HG03460 (cell line): ENCODE measurements at regions not wholly inside any gene's neighbourhood (a gene's known extent, or its start where the extent isn't known, plus 50 kb on each side); places are given as distances from the start of the nearest gene placed in this dataset.

Experiments used
- ATAC-seq: cut with Tn5 transposase; IDR thresholded peaks from one replicate; pipeline ENCODE4 v1.9.1; 2021; ENCODE audit not compliant: unreplicated experiment

DNA sequence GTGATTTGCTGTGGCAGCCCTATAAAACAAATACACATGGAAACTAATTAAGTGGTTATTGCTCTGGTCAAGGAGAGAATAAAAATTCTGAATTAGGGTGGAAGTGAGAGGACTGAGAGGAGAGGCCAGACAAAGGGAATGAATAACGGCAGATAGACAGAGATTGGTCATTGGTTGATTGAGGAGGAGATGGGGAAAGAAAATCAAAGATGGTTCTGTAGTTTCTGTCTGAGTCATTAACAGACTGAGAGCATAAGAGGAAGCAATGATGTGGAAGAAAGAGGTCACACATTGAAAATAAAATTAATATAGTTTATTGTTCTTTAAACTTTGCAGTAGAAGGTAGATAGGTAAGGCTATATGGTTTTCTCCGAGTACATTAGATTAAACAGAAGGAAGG is 469.8 kb downstream of the ACTL7B start:
- ATAC-seq, result no peak

DNA sequence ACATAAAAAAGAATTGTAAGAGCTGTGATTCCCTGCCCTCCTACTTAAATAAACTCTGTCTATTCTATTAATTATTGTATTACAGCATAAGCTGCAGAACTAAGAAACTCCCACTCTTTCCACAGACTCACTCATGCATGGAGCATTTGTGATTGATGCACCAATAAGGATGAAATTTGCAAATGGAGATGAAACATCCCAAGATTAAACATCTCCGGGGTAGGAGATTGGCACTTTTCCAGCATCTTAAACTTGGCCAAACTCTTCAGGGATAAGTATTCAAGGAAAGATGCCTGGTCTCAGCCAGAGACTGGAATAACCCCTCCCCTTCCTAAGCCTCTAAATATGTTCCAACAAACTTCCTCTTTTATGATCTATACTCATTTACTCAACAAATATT is 472.0 kb downstream of the ACTL7B start:
- no peak for ATAC-seq

DNA sequence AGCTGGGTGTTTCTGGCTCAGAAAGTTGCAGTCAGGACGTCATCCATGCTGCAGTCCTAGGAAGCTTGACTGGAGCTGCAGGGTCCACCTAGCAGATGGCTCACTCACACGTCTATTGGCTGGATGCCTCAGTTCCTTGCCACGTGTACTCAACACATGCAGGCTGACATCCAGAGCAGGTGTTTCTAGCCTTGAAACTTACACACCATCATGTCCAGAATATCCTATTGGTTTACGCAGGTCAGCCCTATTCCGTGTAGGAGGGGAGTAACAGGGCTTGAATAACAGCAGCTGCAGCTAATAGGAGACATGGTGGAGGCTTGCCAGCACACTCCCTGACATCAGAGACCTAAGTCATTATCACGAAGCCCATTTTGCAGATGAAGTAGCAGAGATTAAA is 473.5 kb downstream of the ACTL7B start:
- no peak for ATAC-seq

DNA sequence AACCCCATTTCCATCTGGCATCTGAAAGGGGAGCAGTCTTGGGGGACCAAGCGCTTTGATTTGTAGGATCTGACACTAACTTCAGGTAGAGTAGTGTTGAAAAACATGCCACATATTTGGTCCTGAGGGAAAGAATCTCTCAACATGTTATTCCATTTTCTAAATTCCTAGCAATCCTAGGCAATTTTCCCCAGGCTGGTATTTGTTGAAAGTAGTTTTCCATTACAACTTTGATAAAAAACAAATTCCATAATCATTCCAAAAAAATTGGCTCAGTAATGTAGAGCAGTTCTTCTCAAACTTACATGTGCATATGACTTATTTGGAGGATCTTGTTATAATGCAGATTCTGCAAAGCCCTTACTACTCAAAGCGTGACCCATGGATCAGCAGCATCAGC is 477.9 kb downstream of the ACTL7B start:
- no peak for ATAC-seq

DNA sequence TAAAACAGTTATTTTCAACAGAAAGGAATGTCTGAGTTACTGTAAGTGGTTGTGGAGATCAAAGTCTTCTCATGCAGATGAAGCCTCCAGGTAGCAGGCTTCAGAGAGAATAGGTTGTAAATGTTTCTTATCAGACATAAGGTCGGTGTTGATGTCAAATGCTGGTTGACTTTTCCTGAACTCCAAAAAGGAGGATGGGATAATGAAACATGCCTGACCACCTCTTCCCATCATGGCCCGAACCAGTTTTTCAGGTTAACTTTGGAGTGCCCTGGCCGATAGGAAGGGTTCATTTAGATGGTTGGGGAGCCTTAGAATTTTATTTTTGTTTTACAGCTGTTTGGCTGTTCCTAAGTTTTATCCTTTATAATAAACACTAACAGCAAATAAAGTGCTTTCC is 478.4 kb downstream of the ACTL7B start:
- no peak for ATAC-seq

DNA sequence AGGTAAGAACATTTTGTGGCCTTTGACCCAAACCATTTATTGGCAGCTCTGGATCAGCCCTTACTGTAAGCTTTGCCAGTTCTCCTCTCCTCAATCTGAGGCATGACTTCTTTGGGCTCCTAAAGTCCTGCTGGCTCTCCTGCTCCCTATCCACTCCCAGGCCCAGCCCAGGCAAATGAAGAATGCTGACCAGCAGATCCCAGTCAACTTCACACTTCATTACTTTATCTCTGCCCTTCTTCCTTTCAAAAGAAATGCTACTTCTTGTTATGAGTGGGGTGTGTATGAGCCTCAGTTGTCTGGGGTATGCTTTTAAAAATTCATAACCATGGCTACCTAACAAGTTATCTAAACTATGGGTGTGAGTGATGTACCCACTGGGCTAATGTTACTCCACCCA is 479.6 kb downstream of the ACTL7B start:
- ATAC-seq, result no peak

DNA sequence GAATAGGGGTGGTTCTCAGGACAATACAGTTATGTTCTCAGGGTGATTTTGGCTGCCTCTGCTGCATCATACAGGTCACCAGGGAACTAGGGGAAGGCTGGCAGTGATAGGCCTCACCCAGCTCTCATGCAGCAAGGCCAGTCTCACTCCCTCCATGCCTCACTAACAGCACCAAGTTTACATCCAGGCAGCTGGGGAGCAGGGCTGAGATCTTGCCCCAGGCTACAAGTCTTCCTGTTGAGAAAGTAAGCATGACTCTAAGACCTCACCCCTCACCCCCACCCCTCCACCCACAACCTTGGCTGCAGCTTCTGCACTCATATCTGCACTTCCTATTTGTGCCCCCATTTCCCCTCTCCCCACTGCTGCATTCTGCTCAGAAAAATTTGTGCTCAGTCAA is 481.2 kb downstream of the ACTL7B start:
- ATAC-seq, result no peak

DNA sequence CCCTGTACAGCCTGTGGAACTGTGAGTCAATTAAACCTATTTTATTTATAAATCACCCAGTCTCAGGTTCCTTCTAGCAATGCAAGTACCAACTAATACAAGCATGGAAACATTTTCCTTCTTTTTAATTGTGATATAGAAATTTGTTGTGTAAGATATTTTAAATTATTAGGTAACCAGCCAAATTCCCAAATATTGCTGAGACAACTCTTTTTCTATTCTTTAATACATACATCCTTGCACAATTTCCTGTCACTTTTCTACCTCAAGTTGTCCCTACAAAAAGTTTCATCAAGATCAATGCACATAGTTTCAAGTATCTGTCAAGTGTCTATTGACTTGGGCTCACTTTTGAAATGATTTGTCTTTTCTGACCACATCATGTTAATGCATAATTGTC is 488.6 kb downstream of the ACTL7B start:
- ATAC-seq, result no peak

DNA sequence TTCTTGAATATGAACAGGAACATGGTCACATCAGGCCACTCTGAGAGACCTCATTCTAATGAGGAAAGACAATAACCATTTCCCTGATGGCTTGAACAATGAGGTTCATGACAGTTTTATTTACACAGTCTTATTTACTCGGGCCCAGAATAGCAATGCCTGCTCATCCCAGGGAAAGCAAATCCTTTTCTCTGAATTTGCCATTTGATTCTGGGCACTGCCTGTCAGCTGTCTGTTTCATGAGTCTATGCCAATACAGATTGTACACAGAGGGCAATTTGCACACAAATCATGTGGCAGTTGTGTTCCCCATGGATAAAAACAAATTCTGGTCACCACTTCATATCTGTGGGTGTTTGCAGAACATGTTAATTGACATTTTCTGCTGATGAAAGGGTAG is 492.5 kb downstream of the ACTL7B start:
- ATAC-seq, result no peak

DNA sequence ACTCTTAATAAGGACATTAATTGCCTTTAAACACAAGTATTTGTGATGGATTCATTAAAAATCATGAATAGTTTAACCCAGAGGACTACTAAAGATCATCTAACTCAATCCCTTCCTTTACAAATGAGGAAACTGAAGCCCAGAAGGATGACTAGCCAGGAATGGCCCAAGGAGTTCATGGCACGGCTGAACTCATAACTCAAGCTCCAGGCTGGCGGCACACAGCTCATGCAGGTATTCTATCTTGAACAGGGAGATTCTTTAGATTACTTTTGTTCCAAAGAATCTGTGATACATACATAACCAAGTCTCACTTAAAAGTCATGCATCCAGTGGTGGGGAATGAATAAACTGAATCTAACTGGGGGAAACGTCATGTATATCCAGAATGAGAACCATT is 495.5 kb downstream of the ACTL7B start:
- ATAC-seq, result no peak

DNA sequence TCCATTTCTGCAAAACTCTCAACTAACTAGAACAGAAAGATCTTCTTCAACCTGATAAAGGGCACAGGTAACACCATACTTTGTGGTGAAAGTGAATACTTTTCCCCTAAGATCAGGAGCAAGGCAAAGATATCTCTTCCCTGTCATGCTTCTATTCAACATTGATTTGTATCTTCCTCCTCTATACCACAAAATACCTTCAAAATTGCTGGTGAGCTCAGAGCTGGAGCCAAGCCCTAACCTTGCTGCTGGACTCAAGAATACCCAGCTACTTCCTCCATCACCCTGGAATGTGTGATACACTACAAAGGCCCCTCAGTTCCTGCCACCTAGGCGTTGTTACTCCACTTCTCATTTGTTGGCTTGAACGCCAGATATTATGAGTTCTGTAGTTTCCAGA is 499.0 kb downstream of the ACTL7B start:
- ATAC-seq, result no peak

DNA sequence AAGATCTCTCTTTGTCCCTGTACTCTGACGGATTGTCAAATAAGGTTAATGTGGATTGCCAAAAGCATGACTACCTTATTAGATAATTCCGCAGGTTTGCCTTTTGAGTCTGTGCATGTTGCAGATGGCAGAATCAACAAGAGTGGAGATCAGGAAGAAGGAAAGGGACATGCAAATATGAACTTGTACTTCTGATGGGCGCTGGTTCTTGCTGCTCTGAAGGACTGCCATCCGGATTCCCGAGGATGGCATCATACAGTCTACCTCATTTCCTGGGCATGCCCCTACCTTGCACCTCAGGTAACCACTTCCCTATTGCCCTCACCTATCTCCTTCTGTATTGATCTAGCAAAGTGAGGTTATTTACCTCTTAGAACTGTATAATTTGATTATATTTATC is 504.2 kb downstream of the ACTL7B start:
- ATAC-seq, result no peak

DNA sequence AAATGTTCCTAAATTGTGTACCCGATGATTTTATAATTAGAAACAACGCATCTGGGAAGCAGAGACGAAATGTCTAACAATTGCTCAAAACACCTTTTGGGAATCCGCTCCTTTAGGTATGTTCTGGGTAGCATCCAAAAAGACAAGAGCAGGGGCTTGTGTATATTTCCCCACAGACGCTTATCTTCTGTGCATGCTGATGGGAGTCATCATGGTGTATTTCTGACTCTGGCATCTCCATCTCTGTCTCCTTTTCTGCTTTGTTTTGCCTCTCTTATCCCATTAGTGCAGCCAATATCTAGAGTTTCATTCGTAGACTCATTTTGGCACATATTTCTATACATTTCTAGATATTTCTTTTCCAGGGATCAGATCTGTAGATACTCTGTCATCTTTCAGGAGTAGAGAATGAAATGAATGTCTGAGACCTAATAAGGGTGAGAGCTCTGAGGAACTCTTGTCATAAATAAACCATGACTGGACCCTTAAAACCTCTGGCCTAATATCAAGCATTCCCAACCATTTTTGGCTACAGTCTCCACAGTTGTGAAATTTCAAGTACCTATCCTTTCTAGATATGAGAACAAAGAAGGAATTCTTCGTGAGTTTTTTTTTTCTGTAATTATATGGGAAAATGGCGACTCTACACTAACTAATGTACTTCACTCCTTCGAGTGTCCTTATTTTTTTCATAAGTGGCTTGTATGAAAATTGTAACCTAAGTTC is 508.2 kb downstream of the ACTL7B start:
- ATAC-seq, result no peak

DNA sequence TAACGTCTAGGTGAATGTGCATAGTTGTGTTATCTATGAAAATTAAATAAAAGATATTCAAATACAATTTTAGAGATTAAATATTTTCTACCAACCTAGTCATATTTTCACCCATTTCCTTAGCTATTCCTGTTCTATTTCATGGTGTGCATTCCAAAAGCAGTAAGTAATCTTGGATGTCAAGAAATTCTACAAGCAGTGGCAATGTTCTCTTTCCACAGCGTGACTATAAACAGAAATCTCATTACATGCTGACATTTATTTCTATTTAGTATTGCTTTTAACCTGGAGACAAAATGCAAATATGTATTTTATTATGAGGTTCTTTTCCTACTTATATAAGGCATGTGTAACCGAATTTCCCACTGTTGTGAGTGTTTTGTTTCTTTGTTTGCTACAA is 510.0 kb downstream of the ACTL7B start:
- ATAC-seq, result no peak

DNA sequence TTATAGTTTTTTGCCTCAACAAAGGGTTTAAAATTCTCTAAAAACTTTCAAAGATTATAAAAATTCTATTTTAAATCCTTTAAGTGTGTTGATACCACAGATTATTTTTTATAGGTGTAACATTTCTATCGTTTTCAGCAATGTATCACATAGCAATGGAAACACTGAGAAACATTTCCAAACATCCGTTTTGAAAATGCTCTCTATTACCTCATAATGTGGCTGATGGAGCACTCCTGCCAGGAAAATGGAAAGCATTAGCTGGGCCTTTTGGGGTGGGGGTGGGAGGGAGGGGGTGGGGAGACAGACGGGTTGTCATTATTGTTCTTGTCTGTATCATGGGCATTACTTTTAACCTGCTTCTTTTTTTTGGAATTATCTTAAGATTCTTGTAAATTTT is 516.5 kb downstream of the ACTL7B start:
- ATAC-seq, result no peak

DNA sequence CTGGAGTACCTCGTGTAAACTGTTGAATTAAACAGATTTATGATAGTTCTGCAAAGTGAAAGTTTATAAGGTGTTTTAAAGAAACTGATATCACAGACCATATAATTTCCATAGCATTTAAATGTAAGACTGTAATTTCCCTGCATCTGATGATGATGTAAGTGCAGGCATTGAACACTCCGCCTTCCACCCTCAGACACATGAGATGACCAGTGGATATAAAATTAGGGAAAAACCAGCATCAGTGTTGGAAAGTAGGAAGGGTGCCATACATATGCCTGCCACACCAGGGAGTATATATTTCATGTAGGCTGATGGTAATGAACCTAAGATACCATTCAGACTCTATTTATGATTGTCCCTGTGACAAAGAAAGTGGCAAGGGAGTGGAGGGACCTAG is 519.2 kb downstream of the ACTL7B start:
- ATAC-seq, result no peak

DNA sequence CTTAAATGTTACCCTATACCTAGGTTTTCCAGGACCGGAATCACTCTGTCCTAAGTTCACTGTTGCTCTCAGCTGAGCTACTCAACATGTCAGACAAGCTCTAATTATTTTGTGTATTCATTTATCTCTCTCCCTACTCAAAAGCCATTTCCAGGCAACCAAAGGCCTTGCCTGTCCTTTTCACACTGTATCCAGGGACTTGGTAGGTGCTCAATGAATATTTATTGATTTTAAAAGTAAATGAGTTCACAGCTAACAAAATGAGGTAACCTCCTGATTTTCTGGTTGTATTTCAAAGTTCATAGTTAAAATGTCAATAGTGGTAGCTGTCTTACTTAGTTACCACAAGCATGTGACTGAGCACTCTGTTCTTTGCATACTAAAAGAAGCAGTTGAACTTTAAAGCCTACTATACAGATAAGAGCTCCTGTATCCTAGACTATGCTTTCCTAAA is 522.2 kb downstream of the ACTL7B start:
- no peak for ATAC-seq

DNA sequence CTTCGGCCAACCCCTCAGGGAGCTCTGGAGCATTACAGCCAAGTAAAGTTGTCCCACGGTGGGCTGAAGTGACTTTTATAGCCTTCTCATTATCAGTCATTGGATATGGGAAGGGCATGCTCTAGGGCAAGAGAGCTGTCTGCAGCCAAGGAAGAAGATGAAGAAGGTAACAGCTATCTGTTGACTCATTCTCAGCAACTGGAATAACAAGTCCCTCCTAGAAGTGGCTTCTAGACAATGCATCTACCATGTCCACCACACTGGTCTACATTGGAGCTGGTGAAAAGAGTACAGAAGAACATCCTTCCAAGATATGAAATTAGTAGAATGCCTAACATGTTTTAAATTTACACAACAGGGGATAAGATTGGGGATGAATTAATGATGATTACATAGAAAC is 524.2 kb downstream of the ACTL7B start:
- ATAC-seq, result no peak

DNA sequence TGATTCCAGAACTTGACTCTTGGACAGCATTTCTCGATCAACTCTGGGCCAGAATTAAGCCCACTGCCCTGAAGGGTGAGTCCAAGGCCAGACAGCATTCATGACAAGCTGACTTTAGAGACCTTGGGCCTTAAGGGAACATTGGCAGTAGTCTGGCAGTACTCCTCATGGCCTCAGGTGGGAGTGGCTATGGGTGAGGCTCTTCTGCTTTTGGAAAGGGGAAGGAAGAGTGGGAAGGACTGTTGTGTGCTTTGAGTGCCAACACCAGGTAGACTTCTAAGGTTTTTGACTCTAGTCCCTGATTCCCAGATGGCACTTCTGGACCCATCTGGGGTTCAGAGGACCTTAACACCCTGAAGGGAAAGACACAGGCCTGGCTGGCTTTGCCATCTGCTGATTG is 530.4 kb downstream of the ACTL7B start:
- ATAC-seq, result no peak

DNA sequence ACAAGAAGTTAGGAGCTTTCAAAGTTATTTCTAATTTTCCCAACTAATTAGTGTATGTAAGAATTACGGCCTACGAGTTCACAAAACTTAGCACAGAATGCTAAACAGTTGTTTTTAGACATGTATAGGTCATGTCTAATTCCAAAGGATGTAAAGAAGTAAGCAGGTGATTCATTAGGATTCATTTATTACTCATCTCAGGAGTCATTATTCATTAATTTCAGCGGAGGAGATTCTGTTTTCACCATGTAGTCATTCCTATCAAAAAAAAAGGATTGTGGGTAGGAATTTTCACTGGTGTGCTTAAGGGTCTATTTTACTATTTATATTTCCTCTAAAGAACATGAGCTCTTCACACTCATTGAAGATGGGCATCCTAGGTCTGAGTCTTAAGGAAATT is 532.2 kb downstream of the ACTL7B start:
- ATAC-seq, result no peak

DNA sequence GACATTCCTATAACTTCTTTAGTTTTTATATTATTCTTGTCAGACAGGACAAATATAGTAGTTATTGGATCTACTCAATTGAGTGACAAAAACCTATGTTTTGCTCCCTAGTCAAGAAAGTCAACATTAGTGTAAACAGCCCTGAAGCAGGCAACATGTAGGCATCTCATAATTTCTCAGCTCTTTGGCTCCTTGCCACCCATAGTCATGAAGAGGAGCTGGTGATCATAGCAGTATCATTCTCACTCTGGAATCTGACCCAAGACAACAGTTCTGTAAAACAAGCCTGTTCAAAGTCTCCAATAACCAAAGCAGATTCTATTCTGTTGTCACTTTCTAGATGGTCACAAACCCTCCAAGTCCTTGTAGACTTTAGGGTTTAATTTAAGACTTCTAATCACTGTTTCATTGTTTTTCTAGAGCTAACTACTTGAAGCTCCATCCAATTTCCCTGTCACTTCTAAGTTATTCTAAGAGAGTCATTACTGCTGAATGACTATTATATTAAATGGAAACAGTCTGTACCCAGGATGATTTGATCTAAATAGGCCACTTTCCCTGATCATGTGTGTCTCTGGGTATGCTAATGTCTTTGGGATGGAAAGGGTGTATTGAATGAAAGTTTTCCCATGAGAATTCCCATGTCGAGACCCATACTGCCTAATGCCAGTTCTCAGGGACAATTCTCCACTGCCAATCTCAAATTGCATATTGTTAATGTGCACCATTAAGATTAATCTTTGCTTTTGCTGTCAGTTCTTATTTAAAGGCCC is 533.3 kb downstream of the ACTL7B start:
- no peak for ATAC-seq

DNA sequence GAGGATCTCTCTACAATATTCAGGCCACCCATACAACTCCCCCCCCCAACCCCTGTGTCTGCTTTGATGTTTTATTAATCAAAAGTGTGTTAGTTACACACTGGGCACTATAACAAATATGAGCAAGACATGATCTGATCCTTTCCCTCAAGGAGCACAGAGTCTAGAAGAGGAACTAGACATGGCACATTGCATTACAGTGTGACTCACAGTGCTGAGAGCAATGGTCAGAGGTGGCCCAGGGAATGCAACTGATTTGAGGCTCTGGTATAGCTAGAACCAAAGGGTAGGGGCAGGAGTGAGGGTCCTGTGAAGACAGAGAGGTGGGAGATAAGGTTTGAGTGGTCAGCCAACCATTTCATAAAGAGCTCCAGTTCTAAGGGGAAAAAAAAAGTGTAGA is 539.2 kb downstream of the ACTL7B start:
- ATAC-seq, result no peak

DNA sequence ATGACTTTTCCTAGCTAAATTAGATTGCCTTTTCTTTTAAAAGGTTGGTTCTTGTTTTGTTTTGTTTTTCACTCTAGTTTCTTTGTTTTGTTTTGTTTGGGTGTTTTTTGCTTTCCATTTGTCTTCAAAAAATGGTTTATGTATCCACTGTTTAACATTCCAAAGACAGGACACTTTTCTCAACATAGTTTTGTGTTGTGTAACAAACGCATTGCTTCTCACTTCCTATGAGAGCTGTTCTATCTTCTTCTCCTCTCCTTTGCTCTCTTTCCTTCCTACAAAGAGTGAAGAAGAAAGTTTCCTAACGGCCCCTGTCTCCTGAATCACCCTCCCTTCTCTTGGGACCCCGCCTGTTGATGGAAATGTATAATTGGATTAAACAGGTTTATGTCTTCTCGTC is 539.7 kb downstream of the ACTL7B start:
- no peak for ATAC-seq
